GM12875 (cell line): ENCODE measurements at regions not wholly inside any gene's neighbourhood (a gene's known extent, or its start where the extent isn't known, plus 50 kb on each side); places are given as distances from the start of the nearest gene placed in this dataset.

Source experiments
- H3K4me3 ChIP-seq: one replicate; pipeline ENCODE4 v1.5.1; 2011; ENCODE audit warnings: low read depth, low read length, control low read depth
- TF ChIP-seq, protein P1 (sequence below): IDR thresholded peaks from 2 replicates; pipeline ENCODE4 v1.5.1; 2011; ENCODE audit warnings: low read depth, mild to moderate bottlenecking, control low read depth, inconsistent platforms, low read length, moderate library complexity, borderline replicate concordance; ENCODE audit not compliant: insufficient read depth

- TF ChIP-seq, protein P1, sequence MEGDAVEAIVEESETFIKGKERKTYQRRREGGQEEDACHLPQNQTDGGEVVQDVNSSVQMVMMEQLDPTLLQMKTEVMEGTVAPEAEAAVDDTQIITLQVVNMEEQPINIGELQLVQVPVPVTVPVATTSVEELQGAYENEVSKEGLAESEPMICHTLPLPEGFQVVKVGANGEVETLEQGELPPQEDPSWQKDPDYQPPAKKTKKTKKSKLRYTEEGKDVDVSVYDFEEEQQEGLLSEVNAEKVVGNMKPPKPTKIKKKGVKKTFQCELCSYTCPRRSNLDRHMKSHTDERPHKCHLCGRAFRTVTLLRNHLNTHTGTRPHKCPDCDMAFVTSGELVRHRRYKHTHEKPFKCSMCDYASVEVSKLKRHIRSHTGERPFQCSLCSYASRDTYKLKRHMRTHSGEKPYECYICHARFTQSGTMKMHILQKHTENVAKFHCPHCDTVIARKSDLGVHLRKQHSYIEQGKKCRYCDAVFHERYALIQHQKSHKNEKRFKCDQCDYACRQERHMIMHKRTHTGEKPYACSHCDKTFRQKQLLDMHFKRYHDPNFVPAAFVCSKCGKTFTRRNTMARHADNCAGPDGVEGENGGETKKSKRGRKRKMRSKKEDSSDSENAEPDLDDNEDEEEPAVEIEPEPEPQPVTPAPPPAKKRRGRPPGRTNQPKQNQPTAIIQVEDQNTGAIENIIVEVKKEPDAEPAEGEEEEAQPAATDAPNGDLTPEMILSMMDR: no peak
- no peak overlapping the region for H3K4me3 ChIP-seq
These were observed 340.3 kb upstream of the TRAM1L1 start for GRCh38 chr4:117425636-117426035.

DNA sequence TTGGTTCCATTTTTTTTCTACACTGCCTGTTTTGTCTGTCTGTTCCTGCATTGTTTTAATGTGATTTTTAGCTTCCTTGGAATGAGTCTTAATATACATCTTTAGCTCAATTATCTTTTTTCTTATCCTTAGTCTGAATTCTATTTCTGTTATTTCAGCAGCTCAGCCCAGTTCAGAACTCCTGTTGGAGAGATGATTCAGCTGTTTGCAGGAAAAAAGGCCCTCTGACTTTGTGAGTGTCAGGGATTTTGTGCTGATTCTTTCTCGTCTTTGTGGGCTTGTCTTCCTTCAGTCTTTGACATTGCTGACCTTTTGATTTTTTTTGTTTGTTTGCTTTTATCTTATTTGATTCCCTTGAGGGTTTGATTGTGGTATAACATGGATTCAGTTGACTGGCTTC lies 343.2 kb upstream of the TRAM1L1 start:
- no peak overlapping the region for H3K4me3 ChIP-seq
- TF ChIP-seq, protein P1: no peak

DNA sequence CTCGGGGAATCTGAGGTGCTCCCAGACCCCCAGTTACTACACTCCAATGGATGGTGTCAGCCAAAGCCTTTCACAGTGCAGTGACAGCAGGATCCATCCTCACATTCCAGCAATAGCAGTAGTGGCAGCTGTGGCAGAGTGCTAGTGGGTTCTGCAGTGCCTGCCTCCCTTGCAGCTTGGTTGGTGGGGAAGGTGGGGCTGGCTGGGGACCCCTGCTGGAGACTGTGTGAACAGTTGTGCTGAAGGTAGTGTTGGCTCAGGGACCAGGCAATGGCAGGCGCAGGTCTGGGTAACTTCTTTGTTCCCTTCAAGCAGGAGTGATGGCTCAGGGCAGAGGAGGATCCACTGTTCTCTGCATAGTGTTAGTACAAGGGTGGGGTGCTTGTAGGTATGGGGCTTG lies 343.7 kb upstream of the TRAM1L1 start:
- TF ChIP-seq, protein P1: peak; percentile 34; the same call in 1 of the 2 replicates
- H3K4me3 ChIP-seq: no peak overlapping the region

DNA sequence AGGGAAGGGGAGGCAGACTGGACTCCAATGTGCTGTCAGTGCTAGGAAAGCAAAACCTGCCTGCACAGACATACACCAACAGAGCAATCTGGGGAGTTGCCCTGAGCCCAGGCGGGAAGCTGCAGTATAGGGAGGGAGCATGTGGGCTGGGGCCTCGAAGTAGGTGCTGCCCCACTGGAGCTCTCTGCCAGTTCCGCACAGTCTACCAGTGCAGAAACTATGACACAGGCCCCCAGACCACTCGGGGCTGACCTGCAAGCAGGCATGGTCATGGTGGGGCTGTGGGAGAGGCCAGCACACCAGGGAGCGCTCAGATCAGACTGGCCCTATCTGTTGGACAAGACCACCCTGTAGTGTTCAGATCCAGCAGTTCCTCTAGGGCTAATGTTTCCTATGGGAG lies 344.1 kb upstream of the TRAM1L1 start:
- no peak overlapping the region for H3K4me3 ChIP-seq
- TF ChIP-seq, protein P1: no peak

- TF ChIP-seq, protein P1: no peak
- H3K4me3 ChIP-seq: no peak overlapping the region
These were observed 349.0 kb upstream of the TRAM1L1 start for GRCh38 chr4:117434424-117434823.

DNA sequence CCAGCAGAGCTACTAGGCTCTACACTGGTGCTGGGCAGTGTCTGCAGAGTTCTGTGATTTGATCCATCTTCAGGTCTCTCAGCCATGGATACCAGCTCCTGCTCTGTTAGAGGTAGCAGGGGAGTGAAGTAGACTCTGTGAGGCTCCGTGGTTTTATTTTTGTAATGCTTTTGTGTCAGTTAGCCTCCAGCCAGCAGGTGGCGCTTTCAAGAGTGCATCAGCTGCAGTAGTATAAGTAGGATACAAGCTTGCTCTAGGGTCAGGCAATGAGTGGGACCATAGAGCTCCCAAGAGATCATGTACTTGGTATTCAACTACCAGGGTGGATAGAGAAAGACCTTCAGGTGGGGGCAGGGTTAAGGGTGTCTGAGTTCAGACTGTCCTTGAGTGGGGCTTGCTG lies 362.5 kb upstream of the TRAM1L1 start:
- TF ChIP-seq, protein P1: peak; percentile 42; the same call in 1 of the 2 replicates

DNA sequence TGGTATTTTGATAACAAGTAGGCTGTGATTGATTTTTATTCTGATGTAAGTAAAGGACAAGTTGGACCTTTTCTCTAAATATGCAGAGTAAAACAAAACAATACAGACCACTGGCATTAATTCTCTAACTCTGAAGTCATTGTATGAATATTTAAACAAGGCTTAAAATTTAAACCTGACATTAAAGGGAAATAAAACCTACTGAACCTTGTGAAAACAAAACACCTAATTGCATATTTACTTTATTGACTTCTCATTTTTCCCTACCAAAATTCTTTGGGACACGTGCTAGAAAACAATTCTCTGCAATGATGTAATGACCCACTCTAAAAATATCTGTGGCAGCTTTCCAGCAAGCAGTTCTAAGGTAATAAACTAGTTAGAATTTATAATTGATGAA lies 369.7 kb upstream of the TRAM1L1 start:
- no peak overlapping the region for H3K4me3 ChIP-seq
- TF ChIP-seq, protein P1: no peak

More for the DNA sequence above, 362.5 kb upstream of the TRAM1L1 start:
- no peak overlapping the region for H3K4me3 ChIP-seq
